Activated T-helper 17 cell treated with anti-CD3 and anti-CD28 coated beads, Interleukin-2, amount 50 U/mL, for 72 hours (primary cell): ENCODE measurements at regions not wholly inside any gene's neighbourhood (a gene's known extent, or its start where the extent isn't known, plus 50 kb on each side); places are given as distances from the start of the nearest gene placed in this dataset.

Experiments
- ATAC-seq: fragments of 150-1000 bp; cut with Tn5 transposase; replicated peaks from 2 replicates; pipeline ENCODE4 v1.10.0; 2021; ENCODE audit warnings: mild to moderate bottlenecking, moderate library complexity
- H3K27ac Mint-ChIP-seq: one replicate; pipeline ENCODE4 v1.8.0; 2022; ENCODE audit warnings: mixed read lengths
- H3K27me3 Mint-ChIP-seq: one replicate; pipeline ENCODE4 v1.8.0; 2022; ENCODE audit warnings: mixed read lengths
- H3K36me3 Mint-ChIP-seq: one replicate; pipeline ENCODE4 v1.8.0; 2022; ENCODE audit warnings: low read depth, mild to moderate bottlenecking, mixed read lengths
- H3K4me1 Mint-ChIP-seq: one replicate; pipeline ENCODE4 v1.8.0; 2022; ENCODE audit warnings: mixed read lengths
- H3K4me3 Mint-ChIP-seq: one replicate; pipeline ENCODE4 v1.8.0; 2022; ENCODE audit warnings: mild to moderate bottlenecking, mixed read lengths
- H3K9me3 Mint-ChIP-seq: one replicate; pipeline ENCODE4 v1.8.0; 2022; ENCODE audit warnings: mixed read lengths

DNA sequence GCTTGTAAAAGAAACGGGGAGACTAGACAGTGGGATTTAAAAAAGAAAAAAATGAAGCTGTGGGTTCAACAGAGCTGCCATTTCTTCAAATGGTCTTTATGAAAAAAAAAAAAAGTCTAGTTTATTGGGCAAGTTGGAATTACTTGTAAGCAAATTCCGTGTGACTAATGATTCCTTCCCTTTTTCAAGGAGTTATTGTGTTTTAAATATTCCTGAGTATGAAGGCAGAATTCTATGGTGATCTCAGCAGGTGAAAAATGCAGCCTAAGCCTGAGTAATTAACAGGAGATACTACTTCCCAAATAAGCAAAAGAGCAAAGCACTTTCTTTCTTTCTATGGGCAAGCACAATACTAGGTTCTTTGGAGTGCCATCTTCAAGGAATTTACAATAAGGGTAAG lies 481.9 kb downstream of the ZNF608 start:
- no peaks in the 10 kb centered on the region for H3K4me1 Mint-ChIP-seq
- H3K27me3 Mint-ChIP-seq, result no peaks in the 10 kb centered on the region
- ATAC-seq, result no peak

GRCh38 chr5:124263680-124264491 lies 482.6 kb downstream of the ZNF608 start:
- H3K4me3 Mint-ChIP-seq, result no peak overlapping the region
- ATAC-seq, result no peak
- no peaks in the 10 kb centered on the region for H3K36me3 Mint-ChIP-seq
- peaks cover under 1% of the 10 kb centered on the region for H3K9me3 Mint-ChIP-seq
- no peaks in the 10 kb centered on the region for H3K27me3 Mint-ChIP-seq
- no peaks in the 10 kb centered on the region for H3K4me1 Mint-ChIP-seq
- no peak overlapping the region for H3K27ac Mint-ChIP-seq

More for the DNA sequence above, 481.9 kb downstream of the ZNF608 start:
- Mint-ChIP-seq H3K9me3 (no peaks in the 10 kb centered on the region), H3K27ac (no peak overlapping the region), H3K36me3 (no peaks in the 10 kb centered on the region), H3K4me3 (no peak overlapping the region)

DNA sequence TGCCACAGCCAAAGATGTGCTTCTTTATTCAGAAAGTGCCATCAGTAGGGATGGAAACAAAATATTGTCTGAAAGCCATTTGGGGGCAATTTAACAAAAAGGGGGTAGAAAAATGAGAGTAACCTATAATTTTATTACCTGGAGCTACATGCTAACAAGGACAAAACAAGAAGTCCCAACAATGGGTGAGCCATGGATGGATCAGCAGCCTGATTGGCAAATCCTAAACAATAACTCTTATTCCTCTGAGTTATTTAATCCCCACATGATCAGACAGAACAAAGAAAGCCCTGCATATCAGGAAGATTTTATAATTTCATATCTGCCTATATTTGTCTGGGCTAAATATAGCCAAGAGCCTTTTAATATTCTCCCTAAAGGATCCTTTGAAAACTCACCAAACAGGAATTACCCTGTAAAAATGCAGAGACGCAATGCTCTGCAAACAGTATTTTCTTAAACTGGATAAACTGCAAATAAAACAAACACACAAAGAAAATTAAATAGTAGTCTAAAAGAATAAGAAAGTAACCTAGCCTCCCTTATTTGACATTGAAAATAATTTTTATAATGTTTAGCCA lies 483.4 kb downstream of the ZNF608 start:
- no peak overlapping the region for H3K27ac Mint-ChIP-seq
- ATAC-seq, result no peak
- no peaks in the 10 kb centered on the region for H3K4me1 Mint-ChIP-seq
- H3K9me3 Mint-ChIP-seq, result peaks cover 6% of the 10 kb centered on the region
- no peak overlapping the region for H3K4me3 Mint-ChIP-seq
- H3K36me3 Mint-ChIP-seq, result no peaks in the 10 kb centered on the region
- no peaks in the 10 kb centered on the region for H3K27me3 Mint-ChIP-seq

DNA sequence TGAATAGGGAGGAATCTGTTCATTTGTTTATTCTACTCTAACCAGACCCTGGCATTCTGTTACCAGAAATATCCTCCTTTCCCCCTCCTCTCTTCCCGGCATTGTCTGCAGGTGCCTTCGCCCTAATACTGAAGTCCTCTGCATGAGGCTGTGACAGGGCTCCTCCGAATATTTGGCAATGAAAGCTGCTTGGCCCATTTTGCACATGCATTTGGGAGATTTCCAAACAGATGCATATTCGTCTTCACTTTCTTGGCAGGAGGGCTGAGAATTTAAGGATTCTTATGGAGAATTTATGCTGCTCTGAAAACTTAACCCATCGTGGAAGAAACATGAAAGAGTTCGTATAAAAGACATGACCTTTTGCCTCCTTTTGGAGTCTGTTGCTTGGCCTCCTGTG lies 484.0 kb downstream of the ZNF608 start:
- Mint-ChIP-seq H3K27me3 (no peaks in the 10 kb centered on the region), H3K9me3 (peaks cover 8% of the 10 kb centered on the region), H3K4me3 (no peak overlapping the region), H3K27ac (no peak overlapping the region), H3K36me3 (no peaks in the 10 kb centered on the region), H3K4me1 (no peaks in the 10 kb centered on the region)
- ATAC-seq, result no peak

DNA sequence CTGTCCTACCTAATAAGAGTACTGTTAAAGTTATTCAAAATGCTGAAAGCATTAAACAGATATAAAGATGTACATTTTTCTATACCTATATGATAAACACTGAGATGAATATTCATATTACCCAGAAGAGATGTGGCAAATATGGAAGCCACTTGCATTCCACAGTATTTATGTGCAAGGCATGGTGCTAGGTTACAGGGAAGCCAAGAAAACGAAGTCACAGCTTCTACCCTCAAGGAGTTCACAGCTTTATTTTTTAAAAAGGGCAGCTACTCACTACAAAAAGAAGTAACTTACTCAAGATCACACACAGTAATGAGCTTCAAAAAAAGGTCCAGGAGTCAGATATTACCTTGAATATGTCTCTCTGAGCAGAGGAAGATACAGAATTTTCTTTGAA lies 484.6 kb downstream of the ZNF608 start:
- no peak overlapping the region for H3K4me3 Mint-ChIP-seq
- H3K27ac Mint-ChIP-seq, result no peak overlapping the region
- H3K9me3 Mint-ChIP-seq, result peaks cover 8% of the 10 kb centered on the region
- H3K27me3 Mint-ChIP-seq, result no peaks in the 10 kb centered on the region
- no peaks in the 10 kb centered on the region for H3K4me1 Mint-ChIP-seq
- ATAC-seq, result no peak
- no peaks in the 10 kb centered on the region for H3K36me3 Mint-ChIP-seq

DNA sequence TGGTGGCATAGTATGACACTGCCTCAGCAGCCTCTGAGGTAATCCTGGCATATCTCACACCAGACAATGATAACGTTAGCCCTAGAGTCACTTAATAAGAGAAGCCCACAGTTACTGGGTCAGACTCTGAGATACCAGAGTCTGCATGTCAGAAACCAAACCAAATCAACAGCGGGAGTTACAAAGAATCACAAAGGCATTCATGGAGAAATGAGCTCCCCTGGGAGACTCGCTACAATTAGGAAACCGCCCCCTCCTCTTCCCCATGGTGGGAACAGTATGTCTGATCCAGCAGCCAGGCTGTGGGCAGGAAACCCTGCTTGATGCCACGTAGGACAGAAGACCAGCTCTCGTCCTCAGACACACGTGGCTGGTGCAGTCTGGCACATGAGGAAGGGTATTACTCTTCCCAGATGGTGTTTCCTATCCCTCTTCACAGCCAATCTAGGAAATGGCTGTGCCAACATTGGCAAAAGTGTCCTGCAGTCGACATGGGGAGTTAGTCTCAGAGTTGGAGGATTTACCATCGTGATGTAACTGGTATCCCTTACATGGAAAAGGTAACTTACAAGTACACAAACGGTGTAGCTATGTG lies 485.4 kb downstream of the ZNF608 start:
- no peak for ATAC-seq

GRCh38 chr5:124259017-124259416 lies 487.4 kb downstream of the ZNF608 start:
- no peak for ATAC-seq
- no peaks in the 10 kb centered on the region for H3K27me3 Mint-ChIP-seq
- no peak overlapping the region for H3K4me3 Mint-ChIP-seq
- H3K4me1 Mint-ChIP-seq, result no peaks in the 10 kb centered on the region
- H3K9me3 Mint-ChIP-seq, result peaks cover 8% of the 10 kb centered on the region
- no peak overlapping the region for H3K27ac Mint-ChIP-seq
- H3K36me3 Mint-ChIP-seq, result no peaks in the 10 kb centered on the region

More for the DNA sequence above, 485.4 kb downstream of the ZNF608 start:
- Mint-ChIP-seq H3K9me3 (peaks cover 8% of the 10 kb centered on the region), H3K36me3 (no peaks in the 10 kb centered on the region), H3K4me3 (no peak overlapping the region), H3K27me3 (no peaks in the 10 kb centered on the region), H3K4me1 (no peaks in the 10 kb centered on the region), H3K27ac (no peak overlapping the region)

DNA sequence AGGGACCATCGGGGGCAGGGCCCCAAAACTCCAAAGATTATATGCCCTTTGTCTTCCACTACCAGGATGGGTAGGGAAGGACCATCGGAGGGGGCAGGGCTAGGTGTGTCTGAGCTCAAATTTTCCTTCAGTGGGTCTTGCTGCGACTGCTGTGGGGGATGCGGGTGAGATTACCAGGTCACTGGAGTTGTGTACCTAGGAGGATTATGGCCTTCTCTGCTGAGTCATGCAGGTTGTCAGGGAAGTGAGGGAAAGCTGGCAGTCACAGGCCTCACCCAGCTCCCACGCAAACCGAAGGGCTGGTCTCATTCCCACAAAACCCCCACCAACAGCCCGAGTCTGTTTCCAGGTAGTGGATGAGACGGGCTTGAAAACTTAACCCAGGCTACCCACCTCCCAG lies 489.4 kb downstream of the ZNF608 start:
- H3K27ac Mint-ChIP-seq, result no peak overlapping the region
- H3K27me3 Mint-ChIP-seq, result no peaks in the 10 kb centered on the region
- H3K4me3 Mint-ChIP-seq, result no peak overlapping the region
- H3K4me1 Mint-ChIP-seq, result no peaks in the 10 kb centered on the region
- H3K9me3 Mint-ChIP-seq, result peaks cover 8% of the 10 kb centered on the region
- H3K36me3 Mint-ChIP-seq, result no peaks in the 10 kb centered on the region
- ATAC-seq, result no peak

DNA sequence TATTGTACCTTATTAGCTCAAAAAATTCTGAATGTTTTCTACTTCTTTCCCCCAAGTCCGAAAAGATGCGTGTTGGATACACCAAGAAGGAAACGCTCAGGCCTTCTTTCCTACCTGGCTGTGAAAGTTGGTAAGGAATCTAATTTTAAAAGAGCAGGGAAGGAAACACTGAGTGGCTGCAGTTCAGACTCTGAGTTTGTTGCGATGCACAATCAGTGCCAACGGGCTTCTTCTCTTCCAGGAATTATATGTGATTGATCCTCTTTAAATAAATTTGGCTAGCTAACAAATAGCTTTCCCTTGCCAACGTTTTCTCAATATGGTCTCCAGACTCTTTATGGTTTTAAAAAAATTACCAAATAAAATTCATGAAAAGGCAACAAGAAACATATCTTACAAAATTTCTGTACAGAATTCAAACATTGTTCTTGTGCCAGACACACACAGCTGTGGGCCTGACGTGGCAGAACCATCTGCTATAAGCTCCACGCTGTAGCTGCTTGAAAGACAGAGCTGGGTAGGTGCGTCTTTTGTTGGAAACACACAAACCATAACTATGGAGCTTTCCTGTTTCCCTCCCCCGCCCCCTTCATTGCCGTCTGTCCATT lies 493.1 kb downstream of the ZNF608 start:
- Mint-ChIP-seq H3K36me3 (no peaks in the 10 kb centered on the region), H3K27ac (no peak overlapping the region), H3K4me1 (no peaks in the 10 kb centered on the region), H3K9me3 (peaks cover 10% of the 10 kb centered on the region), H3K4me3 (no peak overlapping the region), H3K27me3 (no peaks in the 10 kb centered on the region)
- ATAC-seq, result no peak

DNA sequence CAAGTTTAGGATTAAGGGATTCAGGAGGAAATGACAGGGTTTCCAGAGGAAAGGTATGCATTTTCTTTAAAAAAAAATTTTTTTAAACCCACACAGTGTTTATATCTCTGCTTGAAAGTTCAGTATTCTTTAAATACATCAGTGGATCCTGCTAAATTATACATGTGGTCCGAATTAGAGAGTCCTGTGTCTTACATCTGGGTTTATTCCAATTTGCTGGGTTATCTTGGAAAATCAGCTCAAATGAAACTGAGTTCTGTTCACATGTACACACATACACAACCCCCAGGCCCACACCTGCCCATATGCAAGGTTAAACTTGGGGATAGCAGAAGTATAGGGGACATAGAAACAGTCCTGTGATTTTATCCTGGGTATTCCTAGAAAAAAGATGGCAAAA lies 493.7 kb downstream of the ZNF608 start:
- Mint-ChIP-seq H3K4me1 (no peaks in the 10 kb centered on the region), H3K9me3 (peaks cover 6% of the 10 kb centered on the region)

DNA sequence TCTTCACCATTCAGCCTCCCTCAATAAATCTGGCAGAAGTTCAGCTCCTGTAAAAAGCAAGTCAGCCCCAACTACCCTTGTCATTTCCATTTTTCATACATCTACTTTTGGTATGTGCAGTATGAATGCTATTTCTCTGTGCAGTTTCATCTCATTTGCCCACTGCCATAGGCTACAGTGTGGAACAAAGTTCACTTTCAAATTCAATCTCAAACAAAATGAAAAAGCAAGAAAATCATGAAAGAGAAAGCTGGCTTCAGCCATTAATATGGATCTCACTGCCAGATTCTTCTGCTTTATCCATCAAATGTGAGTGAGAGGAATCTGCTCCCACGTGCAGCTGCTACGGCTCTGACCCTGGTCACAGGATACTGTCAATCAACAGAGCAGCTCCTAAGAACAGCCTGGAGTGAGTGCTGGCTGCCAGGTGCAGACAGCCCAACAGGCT lies 494.2 kb downstream of the ZNF608 start:
- H3K4me3 Mint-ChIP-seq, result no peak overlapping the region
- H3K9me3 Mint-ChIP-seq, result peaks cover 6% of the 10 kb centered on the region
- H3K4me1 Mint-ChIP-seq, result no peaks in the 10 kb centered on the region
- H3K27me3 Mint-ChIP-seq, result no peaks in the 10 kb centered on the region
- no peaks in the 10 kb centered on the region for H3K36me3 Mint-ChIP-seq
- H3K27ac Mint-ChIP-seq, result no peak overlapping the region
- ATAC-seq, result no peak

More for the DNA sequence above, 493.7 kb downstream of the ZNF608 start:
- no peaks in the 10 kb centered on the region for H3K36me3 Mint-ChIP-seq
- no peak for ATAC-seq
- H3K27me3 Mint-ChIP-seq, result no peaks in the 10 kb centered on the region
- H3K4me3 Mint-ChIP-seq, result no peak overlapping the region
- H3K27ac Mint-ChIP-seq, result no peak overlapping the region

GRCh38 chr5:124245276-124245675 lies 501.2 kb downstream of the ZNF608 start:
- ATAC-seq, result no peak
- no peak overlapping the region for H3K27ac Mint-ChIP-seq
- H3K9me3 Mint-ChIP-seq, result peaks cover 29% of the 10 kb centered on the region
- no peaks in the 10 kb centered on the region for H3K27me3 Mint-ChIP-seq
- H3K4me3 Mint-ChIP-seq, result no peak overlapping the region
- no peaks in the 10 kb centered on the region for H3K36me3 Mint-ChIP-seq
- no peaks in the 10 kb centered on the region for H3K4me1 Mint-ChIP-seq

DNA sequence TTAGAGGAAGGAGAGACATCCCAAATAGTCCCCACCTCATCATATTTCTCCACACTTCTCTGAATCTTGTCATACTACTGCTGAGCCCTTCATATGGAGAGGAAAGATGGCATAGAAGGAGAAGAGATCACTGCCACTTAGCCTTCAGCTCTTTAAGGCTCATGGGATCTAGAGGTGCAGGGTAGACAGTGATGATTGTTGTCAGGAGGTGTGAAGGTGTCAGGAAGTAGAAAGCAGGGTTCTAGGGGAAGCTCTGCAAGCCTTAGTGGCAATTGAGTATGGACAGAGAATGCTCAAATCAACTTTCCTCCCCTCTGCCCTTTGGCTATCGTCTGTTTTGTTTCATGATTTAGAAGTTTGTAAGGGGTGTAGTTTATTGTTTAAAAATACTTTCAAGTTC lies 505.7 kb downstream of the ZNF608 start:
- no peak for ATAC-seq
- Mint-ChIP-seq H3K36me3 (no peaks in the 10 kb centered on the region), H3K27me3 (no peaks in the 10 kb centered on the region), H3K4me1 (no peaks in the 10 kb centered on the region), H3K4me3 (no peak overlapping the region), H3K27ac (no peak overlapping the region), H3K9me3 (peaks cover 22% of the 10 kb centered on the region)

DNA sequence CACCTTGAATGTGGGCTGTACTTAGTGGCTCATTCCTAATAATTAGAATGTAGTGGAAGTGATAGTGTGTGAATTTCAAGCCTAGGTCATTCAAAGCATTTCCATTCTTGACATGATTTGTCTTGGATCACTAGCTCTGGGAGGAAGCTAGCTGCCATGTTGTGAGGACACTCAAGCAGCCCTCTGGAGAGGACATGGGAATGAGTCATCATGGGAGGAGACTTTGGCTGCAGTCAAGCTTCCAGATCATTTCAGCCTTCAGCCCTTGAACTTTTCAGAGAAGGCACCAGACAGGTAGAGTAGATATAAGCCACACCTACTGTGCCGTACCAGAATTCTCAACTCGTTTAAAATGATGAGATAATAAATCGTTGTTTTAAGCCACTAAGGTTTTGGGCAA lies 506.9 kb downstream of the ZNF608 start:
- Mint-ChIP-seq H3K9me3 (peaks cover 18% of the 10 kb centered on the region), H3K4me1 (no peaks in the 10 kb centered on the region), H3K27me3 (no peaks in the 10 kb centered on the region), H3K27ac (no peak overlapping the region), H3K36me3 (no peaks in the 10 kb centered on the region), H3K4me3 (no peak overlapping the region)
- no peak for ATAC-seq

GRCh38 chr5:124238350-124238749 lies 508.1 kb downstream of the ZNF608 start:
- H3K27ac Mint-ChIP-seq, result no peak overlapping the region
- no peaks in the 10 kb centered on the region for H3K4me1 Mint-ChIP-seq
- no peaks in the 10 kb centered on the region for H3K27me3 Mint-ChIP-seq
- peaks cover 11% of the 10 kb centered on the region for H3K9me3 Mint-ChIP-seq
- no peak overlapping the region for H3K4me3 Mint-ChIP-seq
- H3K36me3 Mint-ChIP-seq, result no peaks in the 10 kb centered on the region
- no peak for ATAC-seq
